Neural crest cell (in vitro differentiated cells): ENCODE measurements at regions not wholly inside any gene's neighbourhood (a gene's known extent, or its start where the extent isn't known, plus 50 kb on each side); places are given as distances from the start of the nearest gene placed in this dataset.

ENCODE experiments used
- DNase-seq: peaks from one replicate; pipeline ENCODE4 v3.0.0; 2021; ENCODE audit warnings: low read depth, mixed read lengths, low spot score
- H3K27ac Mint-ChIP-seq: one replicate; pipeline ENCODE4 v1.8.0; 2021; ENCODE audit warnings: mild to moderate bottlenecking, mixed read lengths; ENCODE audit not compliant: unreplicated experiment
- H3K27me3 Mint-ChIP-seq: 2 replicates; pipeline ENCODE4 v1.8.0; 2021; ENCODE audit warnings: low read depth, mild to moderate bottlenecking, mixed read lengths
- H3K36me3 Mint-ChIP-seq: 2 replicates; pipeline ENCODE4 v1.8.0; 2021; ENCODE audit warnings: low read depth, mild to moderate bottlenecking, mixed read lengths
- H3K4me1 Mint-ChIP-seq: 2 replicates; pipeline ENCODE4 v1.8.0; 2021; ENCODE audit warnings: mixed read lengths
- H3K4me3 Mint-ChIP-seq: one replicate; pipeline ENCODE4 v1.8.0; 2021; ENCODE audit warnings: mild to moderate bottlenecking, mixed read lengths
- H3K9me3 Mint-ChIP-seq: 2 replicates; pipeline ENCODE4 v1.8.0; 2021; ENCODE audit warnings: mixed read lengths
- CTCF ChIP-seq: fragments of 200-600 bp; sonication (generic); conservative IDR thresholded peaks from 2 replicates; pipeline ENCODE4 v1.5.0; 2021; ENCODE audit warnings: antibody characterized with exemption, mild to moderate bottlenecking

- Mint-ChIP-seq H3K36me3 (no peaks in the 10 kb centered on the region), H3K27ac (no peak overlapping the region), H3K4me1 (no peaks in the 10 kb centered on the region), H3K9me3 (peaks cover 2% of the 10 kb centered on the region), H3K4me3 (no peak overlapping the region), H3K27me3 (no peaks in the 10 kb centered on the region)
- DNase-seq: no peak
- TF ChIP-seq CTCF: no peak
These were observed 242.5 kb upstream of the KCNG1 start for GRCh38 chr20:51265361-51265760.

- H3K27ac Mint-ChIP-seq: no peak overlapping the region
- no peaks in the 10 kb centered on the region for H3K4me1 Mint-ChIP-seq
- TF ChIP-seq CTCF: no peak
- H3K9me3 Mint-ChIP-seq: no peaks in the 10 kb centered on the region
- DNase-seq: no peak
- H3K36me3 Mint-ChIP-seq: no peaks in the 10 kb centered on the region
- H3K27me3 Mint-ChIP-seq: no peaks in the 10 kb centered on the region
- H3K4me3 Mint-ChIP-seq: no peak overlapping the region
These were observed 239.3 kb upstream of the KCNG1 start for GRCh38 chr20:51262240-51262639.

- Mint-ChIP-seq H3K27me3 (no peaks in the 10 kb centered on the region), H3K4me3 (no peak overlapping the region)
These were observed 236.5 kb upstream of the KCNG1 start for GRCh38 chr20:51259455-51259854.

GRCh38 chr20:51258582-51259165 lies 235.8 kb upstream of the KCNG1 start:
- H3K4me1 Mint-ChIP-seq: no peaks in the 10 kb centered on the region
- TF ChIP-seq CTCF: no peak
- no peak overlapping the region for H3K27ac Mint-ChIP-seq

More at GRCh38 chr20:51259455-51259854, 236.5 kb upstream of the KCNG1 start:
- no peak for DNase-seq
- TF ChIP-seq CTCF: no peak
- Mint-ChIP-seq H3K4me1 (no peaks in the 10 kb centered on the region), H3K27ac (no peak overlapping the region), H3K9me3 (peaks cover 2% of the 10 kb centered on the region), H3K36me3 (no peaks in the 10 kb centered on the region)

GRCh38 chr20:51255417-51255816 lies 232.5 kb upstream of the KCNG1 start:
- Mint-ChIP-seq H3K27ac (no peak overlapping the region), H3K4me1 (no peaks in the 10 kb centered on the region), H3K4me3 (no peak overlapping the region), H3K36me3 (no peaks in the 10 kb centered on the region), H3K9me3 (peaks cover 5% of the 10 kb centered on the region), H3K27me3 (no peaks in the 10 kb centered on the region)
- DNase-seq: no peak
- TF ChIP-seq CTCF: no peak

More at GRCh38 chr20:51258582-51259165, 235.8 kb upstream of the KCNG1 start:
- Mint-ChIP-seq H3K27me3 (no peaks in the 10 kb centered on the region), H3K36me3 (no peaks in the 10 kb centered on the region), H3K9me3 (peaks cover 2% of the 10 kb centered on the region), H3K4me3 (no peak overlapping the region)
- no peak for DNase-seq
